GM23248 (cell line): ENCODE measurements at regions not wholly inside any gene's neighbourhood (a gene's known extent, or its start where the extent isn't known, plus 50 kb on each side); places are given as distances from the start of the nearest gene placed in this dataset.

Source experiments
- EZH2 ChIP-seq: fragments of 200-600 bp; sonication (generic); IDR thresholded peaks from 2 replicates; pipeline ENCODE4 v1.6.1; 2018; ENCODE audit warnings: antibody characterized with exemption, mild to moderate bottlenecking; ENCODE audit not compliant: insufficient read depth, poor library complexity, severe bottlenecking
- EZH2phosphoT487 ChIP-seq: fragments of 200-600 bp; sonication (generic); IDR thresholded peaks from 2 replicates; pipeline ENCODE4 v1.6.1; 2018; ENCODE audit warnings: antibody characterized with exemption, moderate library complexity, mild to moderate bottlenecking, low read depth; ENCODE audit not compliant: insufficient read depth

DNA sequence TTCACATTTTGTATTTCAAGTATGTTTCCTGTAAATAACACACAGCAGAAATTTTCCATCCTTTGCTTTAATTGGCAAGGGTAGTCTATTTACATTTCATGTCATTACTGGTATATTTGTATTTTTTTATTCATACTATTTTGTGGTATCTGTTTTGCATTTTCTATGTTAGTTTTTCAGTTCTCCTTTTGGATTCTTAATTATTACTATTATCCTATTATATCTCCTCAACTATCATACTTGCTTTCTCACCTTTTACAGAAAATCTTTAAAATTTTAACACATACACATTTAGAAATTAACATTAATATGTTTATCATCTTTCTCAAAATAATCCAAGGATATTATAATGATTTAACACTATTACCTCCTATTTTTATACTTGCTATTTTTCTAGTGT lies 918.3 kb upstream of the MAP3K7 start:
- TF ChIP-seq EZH2phosphoT487, result no peak
- no peak for TF ChIP-seq EZH2
